ENCODE measurements at regions not wholly inside any gene's neighbourhood (a gene's known extent, or its start where the extent isn't known, plus 50 kb on each side); places are given as distances from the start of the nearest gene placed in this dataset.
"Not testable (repeated sequence)": the region's sequence is repeated elsewhere in the genome, so short reads cannot be mapped to it uniquely, and the experiment has no call there.

GRCh38 chr18:68429841-68430240 lies 285.1 kb downstream of the TMX3 start:
- no peak for DNase-seq (ENCODE audit: low spot score)

DNA sequence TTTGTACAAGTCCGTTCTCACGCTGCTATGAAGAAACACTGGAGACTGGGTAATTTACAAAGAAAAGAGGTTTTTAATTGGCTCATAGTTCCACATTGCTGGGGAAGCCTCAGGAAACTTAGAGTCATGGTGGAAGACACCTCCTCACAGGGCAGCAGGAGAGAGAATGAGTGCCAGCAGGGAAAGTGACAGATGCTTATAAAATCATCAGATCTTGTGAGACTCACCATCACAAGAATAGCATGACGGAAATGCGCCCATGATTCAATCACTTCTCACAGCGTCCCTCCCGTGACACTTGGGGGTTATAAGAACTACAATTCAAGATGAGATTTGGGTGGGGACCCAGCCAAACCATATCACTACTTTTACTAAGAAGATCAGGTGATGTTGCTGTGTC lies 285.8 kb downstream of the TMX3 start:
- DNase-seq (ENCODE audit: low spot score), result no peak

- no peak for DNase-seq (ENCODE audit: low spot score)
Measured at GRCh38 chr18:68428661-68429060, 286.2 kb downstream of the TMX3 start.

DNA sequence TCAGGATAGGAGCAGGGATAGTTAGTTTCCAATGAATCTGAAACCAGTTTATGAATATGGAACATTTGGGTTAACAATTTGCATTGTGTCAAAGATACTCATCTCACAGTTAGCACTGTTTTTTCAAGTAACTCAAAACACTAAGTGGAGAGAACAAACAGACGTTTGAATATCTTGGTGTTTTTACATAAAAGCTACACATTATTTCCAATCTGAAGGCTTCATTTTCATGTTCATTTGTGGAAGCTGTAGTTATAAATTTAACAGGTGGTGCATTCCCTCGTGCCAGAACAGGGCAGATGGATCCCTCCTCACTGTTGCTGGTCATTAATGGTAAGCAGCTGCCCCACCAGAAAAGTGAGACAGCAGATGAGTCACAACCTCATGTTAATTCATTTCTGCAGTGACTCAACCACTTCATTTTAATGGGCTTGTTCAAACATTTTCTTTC lies 286.9 kb downstream of the TMX3 start:
- no peak for DNase-seq (ENCODE audit: low spot score)

DNA sequence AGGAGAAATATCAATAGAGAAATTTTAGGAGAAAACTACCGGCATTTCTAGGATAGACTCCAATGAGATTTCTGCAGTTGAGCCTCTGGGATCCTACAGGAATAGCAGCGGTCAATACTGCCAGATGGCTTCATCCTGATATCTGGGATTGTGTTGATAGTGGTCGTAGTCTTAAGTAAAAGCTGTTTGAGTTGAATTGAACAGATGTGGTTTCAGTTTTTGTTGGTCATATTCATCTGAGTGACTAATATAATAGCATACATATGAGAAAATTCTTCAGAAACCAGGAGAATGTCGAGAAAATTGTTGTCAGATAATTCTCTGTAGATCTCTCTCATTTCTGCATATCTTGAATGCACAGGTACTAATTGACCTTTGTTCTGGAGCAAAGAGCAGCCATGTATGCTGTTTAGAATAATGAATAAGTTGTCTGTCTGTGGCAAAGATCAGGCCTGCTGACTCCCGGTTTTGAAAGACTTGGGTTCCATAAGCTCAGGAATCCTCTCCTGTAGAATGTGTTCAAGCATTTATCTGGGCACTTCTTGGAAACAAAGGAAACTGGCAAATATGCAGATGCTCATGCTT lies 288.1 kb downstream of the TMX3 start:
- peak; percentile 36 for DNase-seq (ENCODE audit: low spot score)

- DNase-seq (ENCODE audit: low spot score), result peak; percentile 72
Measured at GRCh38 chr18:68418881-68419280, 296.0 kb downstream of the TMX3 start.

GRCh38 chr18:68418226-68418868 lies 296.6 kb downstream of the TMX3 start:
- DNase-seq (ENCODE audit: low spot score), result no peak

- no peak for DNase-seq (ENCODE audit: low spot score)
Measured at GRCh38 chr18:68417826-68418225, 297.1 kb downstream of the TMX3 start.

DNA sequence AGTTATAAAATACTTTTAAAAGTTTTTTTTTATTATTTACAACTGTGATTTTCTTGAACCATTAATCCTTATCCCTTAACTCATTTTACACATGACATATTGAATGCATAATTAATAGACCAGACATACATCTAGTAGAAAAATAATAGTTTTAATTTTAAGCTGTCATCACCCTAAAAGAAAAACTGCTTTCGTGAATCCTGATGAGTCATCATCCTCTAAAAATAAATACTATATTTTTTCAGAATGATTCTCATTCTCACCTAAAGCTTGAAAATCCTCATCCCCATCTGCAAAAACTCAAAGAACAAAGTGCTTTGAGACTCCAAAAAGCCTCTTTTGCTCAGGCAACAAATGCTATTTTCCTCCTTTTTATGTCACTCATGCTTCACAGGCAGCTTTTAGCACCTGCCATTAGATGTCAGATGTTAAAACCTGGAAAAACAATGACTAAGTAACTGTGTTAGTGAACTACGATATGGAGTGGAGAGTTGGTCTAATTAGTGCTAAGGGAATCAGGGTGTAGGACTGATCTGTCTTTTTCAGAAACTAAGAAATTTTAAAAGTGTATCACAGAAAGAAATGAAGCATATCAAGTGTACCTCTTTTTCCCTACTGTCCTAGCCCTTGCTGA lies 297.6 kb downstream of the TMX3 start:
- no peak for DNase-seq (ENCODE audit: low spot score)

DNA sequence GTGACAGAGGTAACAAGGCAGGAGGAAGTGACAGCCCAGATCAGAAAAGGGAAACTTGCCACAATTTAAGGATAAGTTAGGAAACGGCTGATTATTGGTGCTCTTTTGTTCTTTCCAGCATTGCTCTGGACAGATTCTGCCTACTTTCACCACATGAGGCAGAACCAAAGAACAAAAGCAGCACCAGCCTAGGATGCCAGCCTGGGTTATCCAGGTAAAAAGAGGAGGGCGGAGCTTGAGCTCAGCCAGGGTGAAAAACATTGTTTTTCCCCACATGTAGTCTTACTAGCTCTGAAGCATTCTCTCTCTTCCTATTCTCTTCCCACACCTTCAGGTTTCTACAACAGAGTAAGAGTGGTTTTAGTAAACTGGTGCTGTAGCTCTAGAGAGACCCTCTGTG lies 300.5 kb downstream of the TMX3 start:
- no peak for DNase-seq (ENCODE audit: low spot score)

DNA sequence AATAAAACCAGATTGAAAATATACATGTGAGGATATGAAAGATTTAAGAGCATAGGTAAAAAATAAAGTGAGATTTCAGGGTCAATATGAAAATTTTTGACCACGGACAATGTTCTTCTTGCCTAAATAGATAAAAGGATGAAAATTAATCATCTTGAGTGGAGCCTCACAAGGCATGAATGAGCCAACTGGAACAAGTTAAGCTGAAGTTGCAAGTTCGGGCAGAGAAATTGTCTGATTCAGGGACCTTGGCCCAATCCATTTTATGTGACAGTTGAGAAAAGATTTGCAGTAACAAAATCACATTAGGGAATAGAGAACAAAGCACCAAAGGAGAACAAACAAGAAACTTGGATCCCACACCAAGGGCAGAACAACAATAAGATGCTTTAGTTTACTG lies 305.3 kb downstream of the TMX3 start:
- peak; percentile 35 for DNase-seq (ENCODE audit: low spot score)

DNA sequence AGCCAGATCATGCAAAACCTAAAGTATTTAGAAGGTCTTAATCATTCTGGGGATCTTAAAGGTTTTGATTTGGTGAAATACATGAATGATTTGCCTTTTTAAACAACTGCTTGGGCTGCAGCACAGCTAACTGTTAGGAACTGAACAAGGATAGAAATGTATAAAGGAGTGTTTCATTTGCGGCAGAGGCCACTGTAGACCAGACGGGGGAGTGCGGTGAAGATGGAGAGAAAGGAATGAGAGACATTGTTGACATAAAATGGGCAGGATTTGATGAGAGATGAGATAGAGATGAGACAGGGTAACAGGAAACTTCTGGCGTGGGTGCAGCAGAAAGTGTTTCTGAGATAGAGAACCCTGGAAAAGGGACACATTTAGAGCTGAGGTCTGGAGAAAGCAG lies 308.1 kb downstream of the TMX3 start:
- no peak for DNase-seq (ENCODE audit: low spot score)

DNA sequence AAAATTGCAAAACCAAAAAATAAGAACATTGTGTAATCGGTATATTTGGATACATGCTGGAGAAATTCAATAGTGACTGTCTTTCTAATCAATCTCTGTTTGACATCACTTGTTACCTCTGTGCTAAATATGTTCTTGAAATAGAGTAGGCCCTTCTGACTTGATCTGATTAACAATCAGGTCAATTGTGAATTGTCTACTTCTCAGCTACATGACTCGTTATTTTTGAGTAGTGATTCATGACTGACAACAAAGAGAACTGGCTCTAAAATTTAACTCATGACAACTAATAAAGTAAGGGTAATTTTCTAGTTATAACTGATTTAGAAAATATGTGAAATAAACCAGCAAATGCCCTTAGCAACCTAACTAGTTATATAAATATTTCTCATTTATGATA lies 312.1 kb downstream of the TMX3 start:
- no peak for DNase-seq (ENCODE audit: low spot score)

GRCh38 chr18:68400889-68401288 lies 314.0 kb downstream of the TMX3 start:
- no peak for DNase-seq (ENCODE audit: low spot score)

DNA sequence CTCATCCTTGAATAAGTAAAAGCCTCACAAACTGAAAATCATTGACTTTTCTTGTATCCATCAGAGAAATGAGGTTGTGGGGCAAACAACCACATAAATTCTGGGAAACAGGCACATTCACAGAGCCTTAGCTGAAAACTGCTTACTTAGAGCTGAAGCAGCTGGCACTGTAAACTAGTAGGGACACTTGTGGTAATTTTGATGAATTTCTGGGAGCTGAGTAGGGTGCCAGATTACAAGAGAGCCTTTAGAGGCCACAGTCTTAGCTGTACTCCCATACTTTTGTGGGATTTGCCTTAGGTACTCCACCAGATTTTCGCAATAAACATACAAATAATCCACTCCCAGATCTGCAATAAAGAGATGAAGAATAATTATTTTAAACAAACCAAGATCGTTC lies 315.2 kb downstream of the TMX3 start:
- DNase-seq (ENCODE audit: low spot score), result no peak

- no peak for DNase-seq (ENCODE audit: low spot score)
Measured at GRCh38 chr18:68397241-68398035, 317.5 kb downstream of the TMX3 start.

DNA sequence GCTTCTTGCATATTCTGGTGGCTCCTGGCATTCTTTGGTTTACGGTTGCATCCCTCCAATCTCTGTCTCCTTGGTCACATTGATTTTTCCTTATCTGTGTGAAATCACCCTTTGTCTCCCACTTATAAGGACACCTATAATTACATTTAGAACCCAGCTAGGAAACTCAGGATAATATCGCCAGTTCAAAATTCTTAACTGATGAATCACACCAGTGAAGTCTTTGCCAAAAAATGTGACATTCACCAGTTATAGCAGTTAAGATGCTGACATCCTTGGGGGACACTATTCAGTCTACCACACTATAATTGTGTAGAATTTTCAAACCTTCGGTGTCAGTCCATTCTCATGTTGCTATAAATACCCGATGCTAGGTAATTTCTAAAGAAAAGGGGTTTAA lies 320.2 kb downstream of the TMX3 start:
- no peak for DNase-seq (ENCODE audit: low spot score)

- no peak for DNase-seq (ENCODE audit: low spot score)
Measured at GRCh38 chr18:68391801-68392200, 323.1 kb downstream of the TMX3 start.

GRCh38 chr18:68387246-68387645 lies 327.7 kb downstream of the TMX3 start:
- DNase-seq (ENCODE audit: low spot score), result peak; percentile 24

DNA sequence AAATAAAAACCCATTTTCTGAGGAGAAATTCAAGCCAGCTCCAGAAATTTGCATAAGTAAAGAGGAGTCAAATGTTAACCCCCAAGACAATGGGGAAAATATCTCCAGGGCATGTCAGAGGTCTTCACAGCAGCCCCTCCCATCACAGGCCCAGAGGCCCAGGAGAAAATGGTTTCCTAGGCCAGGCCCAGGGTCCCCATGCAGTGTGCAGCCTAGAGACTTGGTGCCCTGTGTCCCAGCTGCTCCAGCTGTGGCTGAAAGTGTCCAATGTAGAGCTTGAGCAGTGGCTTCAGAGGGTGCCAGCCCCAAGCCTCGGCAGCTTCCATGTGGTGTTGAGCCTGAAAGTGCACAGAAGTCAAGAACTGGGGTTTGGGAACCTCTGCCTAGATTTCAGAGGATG lies 330.9 kb downstream of the TMX3 start:
- DNase-seq (ENCODE audit: low spot score), result not testable (repeated sequence)

DNA sequence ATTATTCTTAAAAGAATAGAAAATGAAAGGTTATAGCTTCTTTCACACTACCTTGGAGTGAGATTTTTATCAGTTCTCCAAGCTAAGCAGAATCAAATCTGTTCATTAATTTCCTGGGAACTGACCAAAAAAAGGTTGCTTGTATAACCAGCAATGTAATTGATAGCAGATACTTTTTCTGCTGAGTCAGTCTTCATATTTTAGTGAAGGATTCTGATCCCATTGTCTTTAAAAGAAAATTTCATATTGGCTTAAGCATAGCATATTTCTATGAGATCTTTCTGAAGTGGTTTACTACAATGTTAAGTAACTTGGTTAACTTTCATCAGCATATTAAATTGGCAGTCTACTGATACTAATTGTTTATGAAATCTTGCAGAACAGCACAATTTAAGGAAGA lies 338.0 kb downstream of the TMX3 start:
- no peak for DNase-seq (ENCODE audit: low spot score)

DNA sequence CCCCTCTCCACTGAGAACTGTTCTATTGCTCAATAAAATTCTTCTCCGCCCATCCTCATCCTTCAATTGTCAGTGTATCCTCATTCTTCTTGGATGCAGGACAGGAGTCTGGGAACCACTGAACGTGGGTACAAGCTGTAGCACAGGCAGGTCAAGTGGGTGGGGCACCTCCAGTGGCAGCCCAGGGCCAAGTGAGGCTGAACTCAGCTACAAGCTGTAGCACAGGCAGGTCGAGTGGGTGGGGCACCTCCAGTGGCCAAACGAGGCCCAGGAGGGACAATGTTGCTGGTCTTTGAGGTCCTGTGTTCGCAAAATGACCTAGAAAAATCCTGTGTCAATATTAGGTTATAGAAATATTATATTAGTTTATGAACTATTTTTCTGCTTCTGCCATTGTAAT lies 352.0 kb downstream of the TMX3 start:
- no peak for DNase-seq (ENCODE audit: low spot score)

GRCh38 chr18:68355637-68356036 lies 359.3 kb downstream of the TMX3 start:
- DNase-seq (ENCODE audit: low spot score), result no peak

Data from umbilical cord (tissue), 1 donor.